Liver (tissue), 8 donors: ENCODE measurements at regions not wholly inside any gene's neighbourhood (a gene's known extent, or its start where the extent isn't known, plus 50 kb on each side); places are given as distances from the start of the nearest gene placed in this dataset.

ENCODE experiments used
- DNase-seq: peaks from one replicate; pipeline ENCODE4 v3.0.0-alpha.2; 2017; ENCODE audit warnings: low spot score
- H3K27ac ChIP-seq, 2 donors: one replicate each; pipeline ENCODE4 v1.7.0; 2013; ENCODE audit warnings: inconsistent platforms in 2 of 2, low read length in 2 of 2, control low read depth in 1 of 2, low read depth in 1 of 2, mild to moderate bottlenecking in 1 of 2
- H3K27me3 ChIP-seq, 4 donors: one replicate each; pipeline versions ENCODE4 v1.6.1 to v1.7.0; 2013; ENCODE audit warnings: low read length in 3 of 4, inconsistent platforms in 1 of 4, mild to moderate bottlenecking in 1 of 4, moderate library complexity in 1 of 4; ENCODE audit not compliant: control insufficient read depth in 4 of 4, insufficient read depth in 4 of 4
- H3K36me3 ChIP-seq, 4 donors: one replicate each; pipeline versions ENCODE4 v1.6.1 to v1.7.0; 2013; ENCODE audit warnings: low read length in 3 of 4, mild to moderate bottlenecking in 3 of 4, low read depth in 1 of 4, moderate library complexity in 1 of 4; ENCODE audit not compliant: control insufficient read depth in 4 of 4, insufficient read depth in 3 of 4
- H3K4me1 ChIP-seq, 4 donors: one replicate each; pipeline versions ENCODE4 v1.6.1 to v1.7.0; 2013; ENCODE audit warnings: low read length in 3 of 4, mild to moderate bottlenecking in 3 of 4, moderate library complexity in 1 of 4; ENCODE audit not compliant: control insufficient read depth in 4 of 4, insufficient read depth in 4 of 4
- H3K4me3 ChIP-seq, 3 donors: one replicate each; pipeline versions ENCODE4 v1.6.1 to v1.7.0; 2013; ENCODE audit warnings: low read length in 3 of 3, control low read depth in 1 of 3, low read depth in 1 of 3, mild to moderate bottlenecking in 1 of 3
- H3K9ac ChIP-seq, 2 donors: one replicate each; pipeline ENCODE4 v1.7.0; 2013; ENCODE audit warnings: low read length in 2 of 2, mild to moderate bottlenecking in 2 of 2, moderate library complexity in 2 of 2, control low read depth in 1 of 2, low read depth in 1 of 2
- H3K9me3 ChIP-seq, 4 donors: one replicate each; pipeline versions ENCODE4 v1.6.1 to v1.7.0; 2013; ENCODE audit warnings: low read length in 3 of 4; ENCODE audit not compliant: control insufficient read depth in 4 of 4
- CTCF ChIP-seq: fragments of 150-350 bp; IDR thresholded peaks from 2 replicates; pipeline ENCODE4 v1.5.1; 2017; ENCODE audit warnings: improper control_type of control experiment, low read depth, low read length; ENCODE audit not compliant: missing input control
- EGR1 ChIP-seq, 2 donors: IDR thresholded peaks; 2 replicates each; pipeline ENCODE4 v1.6.1; 2016 to 2018; ENCODE audit warnings: antibody characterized with exemption in 2 of 2, low read depth in 2 of 2
- FOXA1 ChIP-seq: IDR thresholded peaks from 2 replicates; pipeline ENCODE4 v1.6.1; 2016; ENCODE audit warnings: antibody characterized with exemption
- FOXA2 ChIP-seq: IDR thresholded peaks from 2 replicates; pipeline ENCODE4 v1.6.1; 2016; ENCODE audit warnings: antibody characterized with exemption
- GABPA ChIP-seq, 2 donors: IDR thresholded peaks in 1 of 2; conservative IDR thresholded peaks in 1 of 2; 2 replicates each; pipeline ENCODE4 v1.6.1; 2016; ENCODE audit warnings: antibody characterized with exemption in 2 of 2, mild to moderate bottlenecking in 1 of 2, moderate library complexity in 1 of 2
- HNF4A ChIP-seq, 2 donors: conservative IDR thresholded peaks; 2 replicates each; pipeline ENCODE4 v1.6.1; 2016; ENCODE audit warnings: antibody characterized with exemption in 2 of 2, mild to moderate bottlenecking in 2 of 2
- HNF4G ChIP-seq: IDR thresholded peaks from 2 replicates; pipeline ENCODE4 v1.6.1; 2016; ENCODE audit warnings: antibody characterized with exemption
- JUND ChIP-seq, 2 donors: IDR thresholded peaks; 2 replicates each; pipeline ENCODE4 v1.6.1; 2016; ENCODE audit warnings: antibody characterized with exemption in 2 of 2
- NR2F2 ChIP-seq: IDR thresholded peaks from 2 replicates; pipeline ENCODE4 v1.6.1; 2016; ENCODE audit warnings: antibody characterized with exemption
- RXRA ChIP-seq, 2 donors: IDR thresholded peaks; 2 replicates each; pipeline ENCODE4 v1.6.1; 2017 to 2018; ENCODE audit warnings: antibody characterized with exemption in 2 of 2, mild to moderate bottlenecking in 1 of 2
- TAF1 ChIP-seq: conservative IDR thresholded peaks from 2 replicates; pipeline ENCODE4 v1.6.1; 2016; ENCODE audit warnings: antibody characterized with exemption, mild to moderate bottlenecking
- YY1 ChIP-seq: IDR thresholded peaks from 2 replicates; pipeline ENCODE4 v1.6.1; 2016; ENCODE audit warnings: antibody characterized with exemption, mild to moderate bottlenecking
- ZBTB33 ChIP-seq: IDR thresholded peaks from 2 replicates; pipeline ENCODE4 v1.6.1; 2016; ENCODE audit warnings: antibody characterized with exemption
- WGBS: extraction: QIAGEN DNeasy Blood & Tissue Kit; methylation state at CpG from one replicate; pipeline ENCODE4 v1.1.7; 2013; 5-methylcytosine and 5-hydroxymethylcytosine counted together
- TF ChIP-seq, protein P1 (sequence below): IDR thresholded peaks from 2 replicates; pipeline ENCODE4 v1.6.1; 2016; ENCODE audit warnings: antibody characterized with exemption, mild to moderate bottlenecking
- donor health status: healthy.
- donor health status: healthy.
- donor health status: healthy.
- donor health status: healthy.
- donor health status: healthy.

DNA sequence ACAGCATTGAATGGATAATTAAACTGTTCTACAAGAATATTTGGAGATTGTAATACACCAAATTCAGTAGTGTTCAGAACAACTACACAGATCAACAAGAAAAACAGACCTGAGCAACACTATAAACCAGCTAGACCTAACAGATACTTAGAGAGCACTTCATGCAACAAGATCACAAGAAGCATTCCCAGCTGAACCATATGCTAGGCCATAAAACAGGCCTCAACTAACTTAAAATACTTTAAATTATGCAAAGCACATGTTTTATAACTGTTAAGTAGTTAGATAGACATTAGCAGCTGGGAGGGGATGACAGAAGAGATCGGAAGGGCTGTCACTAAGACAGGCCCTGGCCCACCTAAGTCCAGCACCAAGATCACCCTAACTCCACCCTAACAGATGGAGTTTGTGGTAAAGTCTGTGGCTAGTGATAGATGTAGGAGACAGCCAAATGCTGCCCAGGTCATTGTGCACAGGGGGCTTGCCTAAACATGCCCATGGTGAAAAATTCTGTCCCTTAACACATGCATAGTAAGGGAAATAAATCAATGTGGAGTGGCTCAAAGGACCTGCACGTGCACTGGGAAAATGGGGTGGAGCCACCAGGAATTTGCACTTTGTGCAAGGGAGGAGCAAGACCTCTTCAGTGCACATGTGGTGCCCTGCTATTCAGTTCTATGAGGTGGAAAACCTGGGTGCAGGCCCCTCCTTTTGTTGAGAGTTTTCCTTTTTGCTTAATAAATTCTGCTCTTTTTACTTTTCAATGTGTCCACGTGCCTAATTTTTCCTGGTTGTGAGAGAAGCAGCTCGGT is 567.8 kb upstream of the NRG3 start:
- no peak for DNase-seq
- no peak overlapping the region for H3K9ac ChIP-seq
- no peaks in the 10 kb centered on the region for H3K4me1 ChIP-seq
- TF ChIP-seq HNF4A (conservative IDR thresholded peaks at IDR 0.05): no peak
- no peak overlapping the region for H3K4me3 ChIP-seq
- WGBS: 82% methylated on average over 4 of the region's 4 CpGs
- no peaks in the 10 kb centered on the region for H3K27me3 ChIP-seq
- no peaks in the 10 kb centered on the region for H3K36me3 ChIP-seq
- no peak overlapping the region for H3K27ac ChIP-seq
- H3K9me3 ChIP-seq: peaks cover 0 to 4% (median 0%) of the 10 kb centered on the region in 4 donors

DNA sequence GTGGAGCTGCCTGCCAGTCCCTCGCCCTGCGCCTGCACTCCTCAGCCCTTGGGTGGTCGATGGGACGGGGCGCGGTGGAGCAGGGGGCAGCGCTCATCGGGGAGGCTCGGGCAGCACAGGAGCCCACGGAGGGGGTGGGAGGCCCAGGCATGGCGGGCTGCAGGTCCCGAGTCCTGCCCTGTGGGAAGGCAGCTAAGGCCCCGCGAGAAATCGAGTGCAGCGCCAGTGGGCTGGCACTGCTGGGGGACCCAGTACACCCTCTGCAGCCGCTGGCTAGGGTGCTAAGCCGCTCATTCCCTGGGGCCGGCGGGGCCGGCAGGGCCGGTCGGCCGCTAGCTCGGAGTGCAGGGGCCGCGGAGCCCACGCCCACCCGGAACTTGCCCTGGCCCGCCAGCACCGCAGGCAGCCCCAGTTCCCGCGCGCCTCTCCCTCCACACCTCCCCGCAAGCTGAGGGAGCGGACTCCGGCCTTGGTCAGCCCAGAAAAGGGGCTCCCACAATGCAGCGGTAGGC is 565.9 kb upstream of the NRG3 start:
- no peak overlapping the region for H3K4me3 ChIP-seq
- no peaks in the 10 kb centered on the region for H3K9me3 ChIP-seq
- no peak for TF ChIP-seq YY1
- H3K4me1 ChIP-seq: no peaks in the 10 kb centered on the region
- no peaks in the 10 kb centered on the region for H3K27me3 ChIP-seq
- 94% methylated on average over 38 of the region's 38 CpGs for WGBS
- no peak for DNase-seq
- no peak overlapping the region for H3K27ac ChIP-seq
- no peak overlapping the region for H3K9ac ChIP-seq
- no peaks in the 10 kb centered on the region for H3K36me3 ChIP-seq

DNA sequence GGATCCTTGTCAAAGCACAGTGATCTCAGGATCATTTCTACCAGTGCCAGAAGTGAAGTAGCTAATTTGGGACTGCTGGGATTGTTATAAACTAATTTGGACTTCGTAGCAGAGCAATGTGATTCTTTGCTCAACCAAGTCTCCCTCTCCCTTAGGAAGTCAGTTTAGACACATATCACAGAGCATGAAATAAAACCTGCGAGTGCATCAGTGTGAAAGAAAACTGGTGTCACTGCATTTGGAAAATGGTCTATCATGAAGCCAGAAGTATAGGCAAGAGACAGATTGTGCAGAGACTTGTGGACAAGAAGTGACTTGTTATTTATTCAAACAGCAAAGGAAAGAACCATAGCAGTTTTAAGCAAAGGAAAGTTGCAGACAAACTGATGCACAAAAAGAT is 560.5 kb upstream of the NRG3 start:
- no peaks in the 10 kb centered on the region for H3K9me3 ChIP-seq
- DNase-seq: no peak
- no peaks in the 10 kb centered on the region for H3K27me3 ChIP-seq
- H3K4me3 ChIP-seq: no peak overlapping the region
- no peak overlapping the region for H3K27ac ChIP-seq
- WGBS: 64% methylated on average over 2 of the region's 2 CpGs
- H3K36me3 ChIP-seq: no peaks in the 10 kb centered on the region
- no peak overlapping the region for H3K9ac ChIP-seq
- H3K4me1 ChIP-seq: no peaks in the 10 kb centered on the region
- TF ChIP-seq YY1: no peak
- TF ChIP-seq HNF4A (conservative IDR thresholded peaks at IDR 0.05): no peak
- TF ChIP-seq GABPA (IDR thresholded peaks at IDR 0.05 in 1 of 2, conservative IDR thresholded peaks at IDR 0.05 in 1 of 2): no peak
- no peak for TF ChIP-seq RXRA (IDR thresholded peaks at IDR 0.05)
- TF ChIP-seq FOXA2: no peak

GRCh38 chr10:81315026-81315425 is 560.0 kb upstream of the NRG3 start:
- H3K4me3 ChIP-seq: no peak overlapping the region
- H3K27ac ChIP-seq: no peak overlapping the region
- DNase-seq: no peak
- H3K36me3 ChIP-seq: no peaks in the 10 kb centered on the region
- no peaks in the 10 kb centered on the region for H3K9me3 ChIP-seq
- 78% methylated on average over 3 of the region's 3 CpGs for WGBS
- no peak overlapping the region for H3K9ac ChIP-seq
- TF ChIP-seq TAF1 (no peak), HNF4G (no peak), GABPA (IDR thresholded peaks at IDR 0.05 in 1 of 2, conservative IDR thresholded peaks at IDR 0.05 in 1 of 2) (no peak), FOXA2 (no peak), ZBTB33 (no peak), EGR1 (IDR thresholded peaks at IDR 0.05; ENCODE audit: low read depth in 2 of 2) (no peak), JUND (IDR thresholded peaks at IDR 0.05) (no peak), HNF4A (conservative IDR thresholded peaks at IDR 0.05) (no peak), NR2F2 (no peak), RXRA (IDR thresholded peaks at IDR 0.05) (no peak), FOXA1 (no peak), CTCF (no peak)
- TF ChIP-seq, protein P1, sequence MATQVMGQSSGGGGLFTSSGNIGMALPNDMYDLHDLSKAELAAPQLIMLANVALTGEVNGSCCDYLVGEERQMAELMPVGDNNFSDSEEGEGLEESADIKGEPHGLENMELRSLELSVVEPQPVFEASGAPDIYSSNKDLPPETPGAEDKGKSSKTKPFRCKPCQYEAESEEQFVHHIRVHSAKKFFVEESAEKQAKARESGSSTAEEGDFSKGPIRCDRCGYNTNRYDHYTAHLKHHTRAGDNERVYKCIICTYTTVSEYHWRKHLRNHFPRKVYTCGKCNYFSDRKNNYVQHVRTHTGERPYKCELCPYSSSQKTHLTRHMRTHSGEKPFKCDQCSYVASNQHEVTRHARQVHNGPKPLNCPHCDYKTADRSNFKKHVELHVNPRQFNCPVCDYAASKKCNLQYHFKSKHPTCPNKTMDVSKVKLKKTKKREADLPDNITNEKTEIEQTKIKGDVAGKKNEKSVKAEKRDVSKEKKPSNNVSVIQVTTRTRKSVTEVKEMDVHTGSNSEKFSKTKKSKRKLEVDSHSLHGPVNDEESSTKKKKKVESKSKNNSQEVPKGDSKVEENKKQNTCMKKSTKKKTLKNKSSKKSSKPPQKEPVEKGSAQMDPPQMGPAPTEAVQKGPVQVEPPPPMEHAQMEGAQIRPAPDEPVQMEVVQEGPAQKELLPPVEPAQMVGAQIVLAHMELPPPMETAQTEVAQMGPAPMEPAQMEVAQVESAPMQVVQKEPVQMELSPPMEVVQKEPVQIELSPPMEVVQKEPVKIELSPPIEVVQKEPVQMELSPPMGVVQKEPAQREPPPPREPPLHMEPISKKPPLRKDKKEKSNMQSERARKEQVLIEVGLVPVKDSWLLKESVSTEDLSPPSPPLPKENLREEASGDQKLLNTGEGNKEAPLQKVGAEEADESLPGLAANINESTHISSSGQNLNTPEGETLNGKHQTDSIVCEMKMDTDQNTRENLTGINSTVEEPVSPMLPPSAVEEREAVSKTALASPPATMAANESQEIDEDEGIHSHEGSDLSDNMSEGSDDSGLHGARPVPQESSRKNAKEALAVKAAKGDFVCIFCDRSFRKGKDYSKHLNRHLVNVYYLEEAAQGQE: no peak
- no peaks in the 10 kb centered on the region for H3K4me1 ChIP-seq
- no peaks in the 10 kb centered on the region for H3K27me3 ChIP-seq
